ENCODE measurements at regions not wholly inside any gene's neighbourhood (a gene's known extent, or its start where the extent isn't known, plus 50 kb on each side); places are given as distances from the start of the nearest gene placed in this dataset.

GRCh38 chr1:239841631-239842030 is 250.1 kb upstream of the FMN2 start:
- no peak overlapping the region for H3K23ac ChIP-seq (ENCODE audit: low read depth, low read length)
- H2BK120ac ChIP-seq (ENCODE audit: low read depth, low read length): no peak overlapping the region
- intact Hi-C loops (cut with micrococcal nuclease) (no loop called here), dilution Hi-C loops (cut with HindIII; ENCODE audit: low sequenced_read_pairs, unreplicated experiment) (no loop called here), in situ Hi-C loops (cut with MboI; ENCODE audit: low sequenced_read_pairs) (no loop called here)
- H4K5ac ChIP-seq (ENCODE audit: low read depth, low read length): no peak overlapping the region
- H3K4me3 ChIP-seq (ENCODE audit: insufficient read depth, low read depth, low read length): no peak overlapping the region
- H3K4ac ChIP-seq (ENCODE audit: low read depth, low read length): no peak overlapping the region
- POLR2A ChIA-PET (ENCODE audit: unreplicated experiment): no interaction called here
- CTCF ChIA-PET: no interaction called here
- no TSS peak for BruUV-seq (replicated peaks)
- no peak overlapping the region for H3K9ac ChIP-seq (ENCODE audit: low read depth, low read length)
- ATAC-seq (ENCODE audit: low read depth) (no peak), DNase-seq (no peak)
- H3K27ac ChIP-seq (ENCODE audit: insufficient read depth, low read length): no peak overlapping the region
- no peak overlapping the region for H3K14ac ChIP-seq (replicated peaks; ENCODE audit: low read depth, low read length)
- H3K4me2 ChIP-seq (ENCODE audit: low read depth, low read length): no peak overlapping the region
- H2BK5ac ChIP-seq (ENCODE audit: low read depth, low read length, poor library complexity, severe bottlenecking): no peak overlapping the region
- no peak overlapping the region for H4K8ac ChIP-seq (ENCODE audit: low read depth in 2 of 2, low read length in 2 of 2)
- no peak overlapping the region for H2AK9ac ChIP-seq (replicated peaks; ENCODE audit: low read depth, low read length, poor library complexity)
- no peak overlapping the region for H2AK5ac ChIP-seq (ENCODE audit: low read depth, low read length)
- H3K27me3 ChIP-seq (ENCODE audit: control insufficient read depth, insufficient read depth, low read length): no peaks in the 10 kb centered on the region
- H4K91ac ChIP-seq (ENCODE audit: insufficient read depth, low read depth, low read length): no peak overlapping the region
- H3K36me3 ChIP-seq (ENCODE audit: control insufficient read depth, insufficient read depth, low read length): no peaks in the 10 kb centered on the region
- TF ChIP-seq RAD21 (IDR thresholded peaks at IDR 0.05; ENCODE audit: low read length) (no peak), RFX5 (IDR thresholded peaks at IDR 0.05; ENCODE audit: low read depth, low read length) (no peak), CEBPB (IDR thresholded peaks at IDR 0.05; ENCODE audit: low read depth, low read length) (no peak), FOS (IDR thresholded peaks at IDR 0.05; ENCODE audit: low read depth, low read length) (no peak), POLR2A (IDR thresholded peaks at IDR 0.05; ENCODE audit: low read depth, low read length) (no peak), NFE2L2 (IDR thresholded peaks at IDR 0.05; ENCODE audit: low read depth, low read length) (no peak), MAZ (IDR thresholded peaks at IDR 0.05; ENCODE audit: borderline replicate concordance, low read depth, low read length) (no peak), MXI1 (IDR thresholded peaks at IDR 0.05; ENCODE audit: borderline replicate concordance, low read depth, low read length) (no peak), BHLHE40 (IDR thresholded peaks at IDR 0.05; ENCODE audit: low read depth, low read length) (no peak), RCOR1 (IDR thresholded peaks at IDR 0.05; ENCODE audit: insufficient replicate concordance, low read length) (no peak), CHD1 (IDR thresholded peaks at IDR 0.05; ENCODE audit: low read depth, low read length) (no peak), MAFK (IDR thresholded peaks at IDR 0.05; ENCODE audit: low read depth, low read length) (no peak), SMC3 (IDR thresholded peaks at IDR 0.05; ENCODE audit: low read depth, low read length) (no peak)
- TF ChIP-seq, protein P1, sequence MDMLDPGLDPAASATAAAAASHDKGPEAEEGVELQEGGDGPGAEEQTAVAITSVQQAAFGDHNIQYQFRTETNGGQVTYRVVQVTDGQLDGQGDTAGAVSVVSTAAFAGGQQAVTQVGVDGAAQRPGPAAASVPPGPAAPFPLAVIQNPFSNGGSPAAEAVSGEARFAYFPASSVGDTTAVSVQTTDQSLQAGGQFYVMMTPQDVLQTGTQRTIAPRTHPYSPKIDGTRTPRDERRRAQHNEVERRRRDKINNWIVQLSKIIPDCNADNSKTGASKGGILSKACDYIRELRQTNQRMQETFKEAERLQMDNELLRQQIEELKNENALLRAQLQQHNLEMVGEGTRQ (IDR thresholded peaks at IDR 0.05; ENCODE audit: low read depth, low read length): no peak
- TF ChIP-seq, protein P2, sequence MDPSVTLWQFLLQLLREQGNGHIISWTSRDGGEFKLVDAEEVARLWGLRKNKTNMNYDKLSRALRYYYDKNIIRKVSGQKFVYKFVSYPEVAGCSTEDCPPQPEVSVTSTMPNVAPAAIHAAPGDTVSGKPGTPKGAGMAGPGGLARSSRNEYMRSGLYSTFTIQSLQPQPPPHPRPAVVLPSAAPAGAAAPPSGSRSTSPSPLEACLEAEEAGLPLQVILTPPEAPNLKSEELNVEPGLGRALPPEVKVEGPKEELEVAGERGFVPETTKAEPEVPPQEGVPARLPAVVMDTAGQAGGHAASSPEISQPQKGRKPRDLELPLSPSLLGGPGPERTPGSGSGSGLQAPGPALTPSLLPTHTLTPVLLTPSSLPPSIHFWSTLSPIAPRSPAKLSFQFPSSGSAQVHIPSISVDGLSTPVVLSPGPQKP (IDR thresholded peaks at IDR 0.05; ENCODE audit: borderline replicate concordance, low read depth, low read length): no peak
- TF ChIP-seq, protein P3, sequence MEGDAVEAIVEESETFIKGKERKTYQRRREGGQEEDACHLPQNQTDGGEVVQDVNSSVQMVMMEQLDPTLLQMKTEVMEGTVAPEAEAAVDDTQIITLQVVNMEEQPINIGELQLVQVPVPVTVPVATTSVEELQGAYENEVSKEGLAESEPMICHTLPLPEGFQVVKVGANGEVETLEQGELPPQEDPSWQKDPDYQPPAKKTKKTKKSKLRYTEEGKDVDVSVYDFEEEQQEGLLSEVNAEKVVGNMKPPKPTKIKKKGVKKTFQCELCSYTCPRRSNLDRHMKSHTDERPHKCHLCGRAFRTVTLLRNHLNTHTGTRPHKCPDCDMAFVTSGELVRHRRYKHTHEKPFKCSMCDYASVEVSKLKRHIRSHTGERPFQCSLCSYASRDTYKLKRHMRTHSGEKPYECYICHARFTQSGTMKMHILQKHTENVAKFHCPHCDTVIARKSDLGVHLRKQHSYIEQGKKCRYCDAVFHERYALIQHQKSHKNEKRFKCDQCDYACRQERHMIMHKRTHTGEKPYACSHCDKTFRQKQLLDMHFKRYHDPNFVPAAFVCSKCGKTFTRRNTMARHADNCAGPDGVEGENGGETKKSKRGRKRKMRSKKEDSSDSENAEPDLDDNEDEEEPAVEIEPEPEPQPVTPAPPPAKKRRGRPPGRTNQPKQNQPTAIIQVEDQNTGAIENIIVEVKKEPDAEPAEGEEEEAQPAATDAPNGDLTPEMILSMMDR (conservative IDR thresholded peaks at IDR 0.05; ENCODE audit: low read depth, low read length): no peak
- no peak overlapping the region for H3K56ac ChIP-seq (ENCODE audit: extremely low read depth, insufficient read depth, low read length)
- no peaks in the 10 kb centered on the region for H4K20me1 ChIP-seq (ENCODE audit: insufficient read depth, low read length)
- no peak overlapping the region for H2BK15ac ChIP-seq (ENCODE audit: low read depth, low read length)
- no peaks in the 10 kb centered on the region for H3K9me1 ChIP-seq (ENCODE audit: insufficient read depth, low read length)
- no CpG with 5 or more reads among the region's 2 CpGs for WGBS, 2 experiments (ENCODE audit: extremely low coverage in 2 of 2, insufficient read length in 1 of 2)
- H2BK20ac ChIP-seq (ENCODE audit: low read depth, low read length): no peak overlapping the region
- H3K4me1 ChIP-seq (ENCODE audit: control insufficient read depth, insufficient read depth, low read length): no peaks in the 10 kb centered on the region
- H2AFZ ChIP-seq (replicated peaks; ENCODE audit: low read length, poor library complexity): no peak overlapping the region
- H3K79me1 ChIP-seq (ENCODE audit: low read depth in 1 of 2, low read length in 2 of 2): no peaks in the 10 kb centered on the region
- H3K18ac ChIP-seq (ENCODE audit: low read depth, low read length): no peak overlapping the region
- H3K9me3 ChIP-seq (ENCODE audit: control insufficient read depth, insufficient read depth, low read length): no peaks in the 10 kb centered on the region

Data from IMR-90 (cell line).